ENCODE measurements at regions not wholly inside any gene's neighbourhood (a gene's known extent, or its start where the extent isn't known, plus 50 kb on each side); places are given as distances from the start of the nearest gene placed in this dataset.

GRCh38 chr12:60489071-60489470 lies 893.2 kb downstream of the SLC16A7 start:
- H3K79me2 ChIP-seq (ENCODE audit: control insufficient read depth, insufficient read depth, low read length), result no peaks in the 10 kb centered on the region
- no peaks in the 10 kb centered on the region for H4K20me1 ChIP-seq (ENCODE audit: control insufficient read depth, extremely low read depth, insufficient read depth, low read length)
- no peak for TF ChIP-seq EZH2 (IDR thresholded peaks at IDR 0.05; ENCODE audit: low read length, missing control alignments)
- TF ChIP-seq, protein P1, sequence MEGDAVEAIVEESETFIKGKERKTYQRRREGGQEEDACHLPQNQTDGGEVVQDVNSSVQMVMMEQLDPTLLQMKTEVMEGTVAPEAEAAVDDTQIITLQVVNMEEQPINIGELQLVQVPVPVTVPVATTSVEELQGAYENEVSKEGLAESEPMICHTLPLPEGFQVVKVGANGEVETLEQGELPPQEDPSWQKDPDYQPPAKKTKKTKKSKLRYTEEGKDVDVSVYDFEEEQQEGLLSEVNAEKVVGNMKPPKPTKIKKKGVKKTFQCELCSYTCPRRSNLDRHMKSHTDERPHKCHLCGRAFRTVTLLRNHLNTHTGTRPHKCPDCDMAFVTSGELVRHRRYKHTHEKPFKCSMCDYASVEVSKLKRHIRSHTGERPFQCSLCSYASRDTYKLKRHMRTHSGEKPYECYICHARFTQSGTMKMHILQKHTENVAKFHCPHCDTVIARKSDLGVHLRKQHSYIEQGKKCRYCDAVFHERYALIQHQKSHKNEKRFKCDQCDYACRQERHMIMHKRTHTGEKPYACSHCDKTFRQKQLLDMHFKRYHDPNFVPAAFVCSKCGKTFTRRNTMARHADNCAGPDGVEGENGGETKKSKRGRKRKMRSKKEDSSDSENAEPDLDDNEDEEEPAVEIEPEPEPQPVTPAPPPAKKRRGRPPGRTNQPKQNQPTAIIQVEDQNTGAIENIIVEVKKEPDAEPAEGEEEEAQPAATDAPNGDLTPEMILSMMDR (conservative IDR thresholded peaks at IDR 0.05 in 1 of 2, IDR thresholded peaks at IDR 0.05 in 1 of 2; ENCODE audit: low read depth in 1 of 2, low read length in 2 of 2), result no peak
- H3K4me3 ChIP-seq (replicated peaks in 1 of 4; ENCODE audit: control extremely low read depth in 1 of 4, insufficient read depth in 1 of 4, low read depth in 3 of 4, low read length in 4 of 4), result no peak overlapping the region
- H3K9me3 ChIP-seq (ENCODE audit: control insufficient read depth, insufficient read depth, low read depth, low read length), result no peaks in the 10 kb centered on the region
- no peaks in the 10 kb centered on the region for H3K4me1 ChIP-seq (ENCODE audit: control insufficient read depth, extremely low read depth, insufficient read depth, low read length)
- peak; percentile 16 to 34 for DNase-seq (ENCODE audit: low read depth in 2 of 2)
- H3K27me3 ChIP-seq (ENCODE audit: control insufficient read depth, insufficient read depth, low read length), result no peaks in the 10 kb centered on the region
- no peaks in the 10 kb centered on the region for H3K36me3 ChIP-seq (ENCODE audit: control insufficient read depth, insufficient read depth, low read length)
- H3K27ac ChIP-seq (ENCODE audit: insufficient read depth, low read length), result no peak overlapping the region
- H2AFZ ChIP-seq (ENCODE audit: low read length), result no peak overlapping the region
- H3K4me2 ChIP-seq (ENCODE audit: extremely low read depth, insufficient read depth, low read length), result no peak overlapping the region
- no peak overlapping the region for H3K9ac ChIP-seq (ENCODE audit: insufficient read depth, low read length)

DNA sequence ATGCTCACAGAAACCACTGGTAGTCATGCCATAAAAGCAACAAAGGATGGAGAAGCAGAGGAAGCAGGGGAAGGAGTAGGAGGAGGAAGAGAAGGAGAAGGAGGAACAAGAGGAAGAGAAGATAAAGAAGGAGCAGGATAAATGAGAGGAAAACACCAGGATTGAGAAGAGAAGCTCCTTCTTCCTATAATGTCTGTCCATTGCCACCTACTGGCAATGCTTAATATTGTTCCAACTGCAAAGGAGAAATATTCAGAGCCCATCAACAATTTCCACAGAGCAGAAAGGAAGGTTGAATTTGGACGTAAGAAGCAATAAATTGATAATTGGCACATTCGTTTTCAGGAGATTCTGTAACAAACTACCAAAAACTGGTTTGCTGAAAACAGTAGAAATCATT lies 898.4 kb downstream of the SLC16A7 start:
- Histone ChIP-seq H3K36me3 (ENCODE audit: control insufficient read depth, insufficient read depth, low read length) (no peaks in the 10 kb centered on the region), H4K20me1 (ENCODE audit: control insufficient read depth, extremely low read depth, insufficient read depth, low read length) (no peaks in the 10 kb centered on the region), H3K79me2 (ENCODE audit: control insufficient read depth, insufficient read depth, low read length) (no peaks in the 10 kb centered on the region), H3K9ac (ENCODE audit: insufficient read depth, low read length) (no peak overlapping the region), H3K27me3 (ENCODE audit: control insufficient read depth, insufficient read depth, low read length) (no peaks in the 10 kb centered on the region), H3K27ac (ENCODE audit: insufficient read depth, low read length) (no peak overlapping the region), H3K4me3 (replicated peaks in 1 of 4; ENCODE audit: control extremely low read depth in 1 of 4, insufficient read depth in 1 of 4, low read depth in 3 of 4, low read length in 4 of 4) (no peak overlapping the region), H2AFZ (ENCODE audit: low read length) (peak overlapping the region; percentile 49), H3K4me2 (ENCODE audit: extremely low read depth, insufficient read depth, low read length) (no peak overlapping the region), H3K4me1 (ENCODE audit: control insufficient read depth, extremely low read depth, insufficient read depth, low read length) (no peaks in the 10 kb centered on the region), H3K9me3 (ENCODE audit: control insufficient read depth, insufficient read depth, low read depth, low read length) (no peaks in the 10 kb centered on the region)
- peak; percentile 45 to 74 for DNase-seq (ENCODE audit: low read depth in 2 of 2)
- no peak for TF ChIP-seq EZH2 (IDR thresholded peaks at IDR 0.05; ENCODE audit: low read length, missing control alignments)
- TF ChIP-seq, protein P1 (conservative IDR thresholded peaks at IDR 0.05 in 1 of 2, IDR thresholded peaks at IDR 0.05 in 1 of 2; ENCODE audit: low read depth in 1 of 2, low read length in 2 of 2), result peak; percentile 52 to 65

- no peak for DNase-seq (ENCODE audit: low read depth in 2 of 2)
- Histone ChIP-seq H3K9ac (ENCODE audit: insufficient read depth, low read length) (no peak overlapping the region), H4K20me1 (ENCODE audit: control insufficient read depth, extremely low read depth, insufficient read depth, low read length) (no peaks in the 10 kb centered on the region), H2AFZ (ENCODE audit: low read length) (no peak overlapping the region), H3K79me2 (ENCODE audit: control insufficient read depth, insufficient read depth, low read length) (no peaks in the 10 kb centered on the region), H3K4me2 (ENCODE audit: extremely low read depth, insufficient read depth, low read length) (no peak overlapping the region), H3K27ac (ENCODE audit: insufficient read depth, low read length) (no peak overlapping the region), H3K4me1 (ENCODE audit: control insufficient read depth, extremely low read depth, insufficient read depth, low read length) (no peaks in the 10 kb centered on the region), H3K36me3 (ENCODE audit: control insufficient read depth, insufficient read depth, low read length) (no peaks in the 10 kb centered on the region), H3K4me3 (replicated peaks in 1 of 4; ENCODE audit: control extremely low read depth in 1 of 4, insufficient read depth in 1 of 4, low read depth in 3 of 4, low read length in 4 of 4) (no peak overlapping the region), H3K27me3 (ENCODE audit: control insufficient read depth, insufficient read depth, low read length) (no peaks in the 10 kb centered on the region), H3K9me3 (ENCODE audit: control insufficient read depth, insufficient read depth, low read depth, low read length) (no peaks in the 10 kb centered on the region)
- TF ChIP-seq EZH2 (IDR thresholded peaks at IDR 0.05; ENCODE audit: low read length, missing control alignments), result no peak
- TF ChIP-seq, protein P1 (conservative IDR thresholded peaks at IDR 0.05 in 1 of 2, IDR thresholded peaks at IDR 0.05 in 1 of 2; ENCODE audit: low read depth in 1 of 2, low read length in 2 of 2), result no peak
These were observed 902.8 kb downstream of the SLC16A7 start for GRCh38 chr12:60498656-60499055.

All from fibroblast of lung (primary cell).